KMS-11 (cell line): ENCODE measurements at regions not wholly inside any gene's neighbourhood (a gene's known extent, or its start where the extent isn't known, plus 50 kb on each side); places are given as distances from the start of the nearest gene placed in this dataset.

Experiments used
- H2AFZ ChIP-seq: fragments of 200-600 bp; sonication (generic); 2 replicates; pipeline ENCODE4 v1.6.1; 2016; ENCODE audit warnings: antibody characterized with exemption, mixed run types, low read depth
- H3K27ac ChIP-seq: fragments of 200-600 bp; sonication (generic); 2 replicates; pipeline ENCODE4 v1.6.1; 2016; ENCODE audit warnings: mild to moderate bottlenecking, mixed run types
- H3K27me3 ChIP-seq: fragments of 200-600 bp; sonication (generic); 2 replicates; pipeline ENCODE4 v1.6.1; 2017; ENCODE audit warnings: mild to moderate bottlenecking, low read depth, mixed run types, moderate library complexity; ENCODE audit not compliant: insufficient read depth
- H3K36me3 ChIP-seq: fragments of 200-600 bp; sonication (generic); 2 replicates; pipeline ENCODE4 v1.6.1; 2017; ENCODE audit warnings: mild to moderate bottlenecking, mixed run types; ENCODE audit not compliant: insufficient read depth
- H3K4me1 ChIP-seq: fragments of 200-600 bp; sonication (generic); 2 replicates; pipeline ENCODE4 v1.6.1; 2016; ENCODE audit warnings: mild to moderate bottlenecking, low read depth, mixed run types; ENCODE audit not compliant: poor library complexity, severe bottlenecking
- H3K4me2 ChIP-seq: fragments of 200-600 bp; sonication (generic); 2 replicates; pipeline ENCODE4 v1.7.0; 2016; ENCODE audit warnings: mild to moderate bottlenecking, mixed run types
- H3K4me3 ChIP-seq: fragments of 200-600 bp; sonication (generic); IDR thresholded peaks from 2 replicates; pipeline ENCODE4 v1.6.1; 2017; ENCODE audit warnings: low read depth, low read length, mixed read lengths; ENCODE audit not compliant: insufficient read depth
- H3K79me2 ChIP-seq: fragments of 200-600 bp; sonication (generic); 2 replicates; pipeline ENCODE4 v1.6.1; 2016; ENCODE audit warnings: low read depth, mixed run types; ENCODE audit not compliant: insufficient read depth
- H3K9ac ChIP-seq: fragments of 200-600 bp; sonication (generic); 2 replicates; pipeline ENCODE4 v1.6.1; 2016; ENCODE audit warnings: mild to moderate bottlenecking, mixed run types
- H4K20me1 ChIP-seq: fragments of 200-600 bp; sonication (generic); 2 replicates; pipeline ENCODE4 v1.6.1; 2016; ENCODE audit warnings: mild to moderate bottlenecking, mixed run types; ENCODE audit not compliant: insufficient read depth
- TF ChIP-seq, protein P1 (sequence below): fragments of 200-600 bp; sonication (generic); conservative IDR thresholded peaks from 2 replicates; pipeline ENCODE4 v1.6.1; 2017; ENCODE audit warnings: low read depth, mild to moderate bottlenecking, antibody characterized with exemption, low read length, moderate library complexity, mixed read lengths

DNA sequence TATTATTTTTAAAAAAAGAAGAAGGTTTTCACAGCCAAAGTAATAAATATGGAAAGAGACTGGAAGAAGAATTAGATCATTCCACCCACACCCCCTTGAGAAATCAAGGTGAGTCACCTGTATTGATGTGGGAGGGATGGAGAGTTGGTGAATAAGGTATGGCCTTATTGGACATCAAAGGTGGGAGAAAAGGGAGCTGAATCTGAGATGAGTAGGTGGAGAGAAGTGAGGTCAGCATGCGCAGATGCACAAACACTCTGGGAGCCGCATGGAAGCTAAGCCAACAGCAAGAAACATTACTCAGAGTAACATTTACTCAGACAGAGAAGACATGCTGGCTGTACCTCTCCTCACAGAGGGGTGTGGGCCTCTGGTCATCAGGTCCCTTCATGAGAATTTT, 113.1 kb upstream of the FOXG1 start:
- Histone ChIP-seq H3K27ac (no peak overlapping the region), H3K27me3 (no peaks in the 10 kb centered on the region), H3K4me2 (no peak overlapping the region), H4K20me1 (no peaks in the 10 kb centered on the region), H3K4me3 (no peak overlapping the region), H2AFZ (no peak overlapping the region), H3K9ac (no peak overlapping the region), H3K79me2 (no peaks in the 10 kb centered on the region), H3K36me3 (no peaks in the 10 kb centered on the region), H3K4me1 (no peaks in the 10 kb centered on the region)
- TF ChIP-seq, protein P1, sequence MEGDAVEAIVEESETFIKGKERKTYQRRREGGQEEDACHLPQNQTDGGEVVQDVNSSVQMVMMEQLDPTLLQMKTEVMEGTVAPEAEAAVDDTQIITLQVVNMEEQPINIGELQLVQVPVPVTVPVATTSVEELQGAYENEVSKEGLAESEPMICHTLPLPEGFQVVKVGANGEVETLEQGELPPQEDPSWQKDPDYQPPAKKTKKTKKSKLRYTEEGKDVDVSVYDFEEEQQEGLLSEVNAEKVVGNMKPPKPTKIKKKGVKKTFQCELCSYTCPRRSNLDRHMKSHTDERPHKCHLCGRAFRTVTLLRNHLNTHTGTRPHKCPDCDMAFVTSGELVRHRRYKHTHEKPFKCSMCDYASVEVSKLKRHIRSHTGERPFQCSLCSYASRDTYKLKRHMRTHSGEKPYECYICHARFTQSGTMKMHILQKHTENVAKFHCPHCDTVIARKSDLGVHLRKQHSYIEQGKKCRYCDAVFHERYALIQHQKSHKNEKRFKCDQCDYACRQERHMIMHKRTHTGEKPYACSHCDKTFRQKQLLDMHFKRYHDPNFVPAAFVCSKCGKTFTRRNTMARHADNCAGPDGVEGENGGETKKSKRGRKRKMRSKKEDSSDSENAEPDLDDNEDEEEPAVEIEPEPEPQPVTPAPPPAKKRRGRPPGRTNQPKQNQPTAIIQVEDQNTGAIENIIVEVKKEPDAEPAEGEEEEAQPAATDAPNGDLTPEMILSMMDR, result no peak

DNA sequence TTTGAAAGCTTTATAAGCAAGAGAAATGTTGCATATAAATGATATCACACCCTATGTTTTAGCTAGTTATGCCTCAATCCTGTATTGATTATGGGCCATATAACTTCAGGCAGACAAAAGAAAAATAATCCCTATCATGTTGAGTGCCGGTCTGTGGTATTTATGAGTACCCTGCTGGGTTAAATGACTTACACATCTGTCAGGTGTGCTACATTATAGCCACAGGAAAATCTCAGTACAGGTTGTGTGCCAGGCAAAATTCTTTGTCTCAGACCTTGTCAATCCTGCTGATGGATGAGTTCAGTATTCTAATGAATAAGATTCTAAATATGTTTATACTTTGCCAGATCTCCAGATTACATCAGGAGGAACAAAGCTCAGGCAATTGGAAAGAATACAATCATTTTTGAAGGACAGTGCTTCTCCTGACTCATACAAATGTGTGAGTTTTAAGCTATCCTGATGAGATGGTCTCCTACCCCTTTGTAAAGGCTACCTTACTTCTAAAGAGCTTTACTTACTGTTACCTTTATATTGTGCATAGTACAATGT, 109.8 kb upstream of the FOXG1 start:
- Histone ChIP-seq H3K4me3 (no peak overlapping the region), H3K4me2 (no peak overlapping the region), H3K4me1 (no peaks in the 10 kb centered on the region), H3K9ac (no peak overlapping the region), H2AFZ (no peak overlapping the region), H3K27ac (no peak overlapping the region), H3K27me3 (no peaks in the 10 kb centered on the region), H3K36me3 (no peaks in the 10 kb centered on the region), H3K79me2 (no peaks in the 10 kb centered on the region), H4K20me1 (no peaks in the 10 kb centered on the region)
- TF ChIP-seq, protein P1, result no peak

DNA sequence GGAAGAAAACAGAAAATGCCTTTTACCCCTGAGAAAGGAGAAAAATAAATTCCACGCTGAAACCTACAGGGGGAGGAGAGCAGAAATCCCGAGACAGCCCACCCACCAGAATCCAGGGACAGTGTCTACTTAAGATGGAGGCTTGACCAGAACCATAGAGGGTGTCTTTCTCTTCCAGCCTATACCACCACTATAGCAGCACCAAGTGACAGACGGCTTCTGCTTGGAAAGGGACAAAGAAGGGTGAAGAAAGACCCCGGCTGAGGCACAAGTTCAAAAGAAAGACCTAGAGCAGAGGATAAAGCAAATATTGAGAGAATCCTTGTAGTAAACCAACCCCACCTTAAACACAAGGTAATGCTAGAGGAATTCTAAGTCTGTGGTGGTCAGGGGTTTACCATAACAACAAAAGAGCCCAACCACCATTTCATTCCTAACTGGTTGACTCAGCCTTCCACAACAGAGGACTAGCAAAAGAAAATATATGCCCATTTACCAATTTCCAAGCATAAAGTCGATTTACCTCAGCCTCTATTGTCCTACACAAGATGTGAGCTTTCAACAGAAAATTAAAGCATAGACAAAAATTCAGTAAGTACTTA, 105.3 kb upstream of the FOXG1 start:
- no peaks in the 10 kb centered on the region for H3K36me3 ChIP-seq
- H3K9ac ChIP-seq, result no peak overlapping the region
- no peak overlapping the region for H3K4me2 ChIP-seq
- H2AFZ ChIP-seq, result no peak overlapping the region
- H4K20me1 ChIP-seq, result no peaks in the 10 kb centered on the region
- no peaks in the 10 kb centered on the region for H3K4me1 ChIP-seq
- H3K4me3 ChIP-seq, result no peak overlapping the region
- TF ChIP-seq, protein P1, result no peak
- H3K79me2 ChIP-seq, result no peaks in the 10 kb centered on the region
- H3K27me3 ChIP-seq, result no peaks in the 10 kb centered on the region
- no peak overlapping the region for H3K27ac ChIP-seq

DNA sequence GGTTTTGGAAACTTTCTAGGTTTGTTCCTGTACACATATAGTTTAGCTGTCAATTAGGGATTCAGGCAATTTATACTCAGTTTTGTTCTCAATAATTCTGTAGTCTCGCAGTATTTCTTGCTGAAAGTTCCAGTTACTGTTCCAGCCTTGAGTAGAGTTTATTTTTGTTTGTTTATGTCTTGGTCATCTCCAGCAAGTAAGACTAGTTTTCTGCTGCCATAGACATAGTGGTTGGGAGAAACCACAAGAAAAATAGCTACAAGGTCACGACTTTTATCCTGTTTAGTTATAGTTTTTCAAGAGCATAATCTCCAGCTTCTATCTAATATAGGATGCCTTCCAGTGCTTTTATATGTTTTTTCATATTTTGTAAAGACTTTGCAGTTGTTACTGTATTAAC, 99.6 kb upstream of the FOXG1 start:
- Histone ChIP-seq H3K4me3 (no peak overlapping the region), H3K9ac (no peak overlapping the region), H3K79me2 (no peaks in the 10 kb centered on the region), H2AFZ (no peak overlapping the region), H3K27me3 (no peaks in the 10 kb centered on the region), H3K4me2 (no peak overlapping the region), H3K27ac (no peak overlapping the region), H3K36me3 (no peaks in the 10 kb centered on the region), H4K20me1 (no peaks in the 10 kb centered on the region), H3K4me1 (no peaks in the 10 kb centered on the region)
- TF ChIP-seq, protein P1, result no peak
